Endothelial cell of umbilical vein (primary cell): ENCODE measurements at regions not wholly inside any gene's neighbourhood (a gene's known extent, or its start where the extent isn't known, plus 50 kb on each side); places are given as distances from the start of the nearest gene placed in this dataset.

ENCODE experiments used
- BruUV-seq: library from RNA; stranded (reverse); fragments of 400-500 nt; replicated peaks from 2 replicates; lab custom pipeline; 2021; lab: Mats Ljungman, UMichigan
- CTCF ChIA-PET: fragments of 300-600, 350-600 bp; sonication (Branson Sonifier 250); formaldehyde crosslinking; loops from one replicate; lab custom pipeline; 2021; ENCODE audit warnings: antibody characterized with exemption, inconsistent platforms; lab: Charles Lee
- POLR2A ChIA-PET: fragments of 300-600, 350-600 bp; sonication (Branson Sonifier 250); formaldehyde crosslinking; loops from one replicate; lab custom pipeline; 2021; ENCODE audit warnings: antibody characterized with exemption, inconsistent platforms; lab: Charles Lee
- DNase-seq: peaks from one replicate; pipeline ENCODE4 v3.0.0-alpha.2; 2011; ENCODE audit warnings: low read depth, low spot score
- FAIRE-seq: peaks from 2 replicates; lab custom pipeline; 2011; peaks lifted over from hg19 to GRCh38; lab: Jason Lieb, UNC
- H2AFZ ChIP-seq: 2 replicates; pipeline ENCODE4 v1.6.0; 2012; ENCODE audit warnings: low read depth, low read length, control low read depth, inconsistent platforms
- H3K27ac ChIP-seq: 2 replicates; pipeline ENCODE4 v1.5.1; 2011; ENCODE audit warnings: low read depth, mild to moderate bottlenecking, control low read depth, low read length, moderate library complexity; ENCODE audit not compliant: insufficient read depth
- H3K27me3 ChIP-seq, 2 experiments: 2 replicates each; pipeline versions ENCODE4 v1.6.0 to v1.6.1; 2011; ENCODE audit warnings: low read length in 2 of 2, mixed read lengths in 1 of 2; ENCODE audit not compliant: control insufficient read depth in 2 of 2, insufficient read depth in 2 of 2
- H3K36me3 ChIP-seq, 2 experiments: 2 replicates in 1 of 2; 3 replicates in 1 of 2; pipeline ENCODE4 v1.5.1; 2011; ENCODE audit warnings: low read length in 2 of 2, mild to moderate bottlenecking in 1 of 2, moderate library complexity in 1 of 2; ENCODE audit not compliant: control insufficient read depth in 2 of 2, insufficient read depth in 2 of 2; ENCODE audit errors: extremely low read depth in 1 of 2
- H3K4me1 ChIP-seq: 3 replicates; pipeline ENCODE4 v1.5.1; 2011; ENCODE audit warnings: mild to moderate bottlenecking, low read length; ENCODE audit not compliant: control insufficient read depth, insufficient read depth; ENCODE audit errors: extremely low read depth
- H3K4me2 ChIP-seq: 2 replicates; pipeline ENCODE4 v1.6.1; 2011; ENCODE audit warnings: low read length, control low read depth, mixed read lengths; ENCODE audit not compliant: insufficient read depth
- H3K4me3 ChIP-seq, 3 experiments: fragments of 200-600 bp in 1 of 3; sonication (generic), shearing (Covaris generic) in 1 of 3; replicated peaks in 1 of 3; 2 replicates each; pipeline ENCODE4 v1.5.1; 2011 to 2016; ENCODE audit warnings: control low read depth in 3 of 3, low read length in 3 of 3, mild to moderate bottlenecking in 2 of 3, inconsistent platforms in 1 of 3, low read depth in 1 of 3, moderate library complexity in 1 of 3; ENCODE audit not compliant: insufficient read depth in 1 of 3
- H3K79me2 ChIP-seq: 2 replicates; pipeline ENCODE4 v1.6.0; 2012; ENCODE audit warnings: low read length, inconsistent platforms; ENCODE audit not compliant: control insufficient read depth, insufficient read depth
- H3K9ac ChIP-seq: replicated peaks from 2 replicates; pipeline ENCODE3; 2011; ENCODE audit warnings: low read length, control low read depth; ENCODE audit not compliant: insufficient read depth; ENCODE audit errors: extremely low read depth
- H3K9me1 ChIP-seq: replicated peaks from 3 replicates; pipeline ENCODE4 v1.6.0; 2011; ENCODE audit warnings: mild to moderate bottlenecking, low read length; ENCODE audit not compliant: control insufficient read depth, insufficient read depth; ENCODE audit errors: extremely low read depth
- H3K9me3 ChIP-seq: replicated peaks from 2 replicates; pipeline ENCODE4 v1.5.1; 2012; ENCODE audit warnings: low read length, inconsistent platforms; ENCODE audit not compliant: control insufficient read depth, insufficient read depth
- H4K20me1 ChIP-seq: replicated peaks from 2 replicates; pipeline ENCODE3; 2011; ENCODE audit warnings: mild to moderate bottlenecking, low read length; ENCODE audit not compliant: control insufficient read depth, insufficient read depth; ENCODE audit errors: extremely low read depth
- CTCF ChIP-seq, 2 donors: IDR thresholded peaks; 1 replicate in 1 of 2; 2 replicates in 1 of 2; pipeline ENCODE4 v1.5.1; 2011; ENCODE audit warnings: low read length in 2 of 2, mild to moderate bottlenecking in 2 of 2, moderate library complexity in 2 of 2, control low read depth in 1 of 2, inconsistent platforms in 1 of 2, low read depth in 1 of 2; ENCODE audit not compliant: insufficient read depth in 1 of 2; ENCODE audit errors: extremely low read depth in 1 of 2
- EZH2 ChIP-seq: IDR thresholded peaks from 2 replicates; pipeline ENCODE4 v1.6.1; 2012; ENCODE audit warnings: borderline replicate concordance, low read depth, mild to moderate bottlenecking, moderate library complexity, low read length, inconsistent platforms; ENCODE audit not compliant: severe bottlenecking
- FOS ChIP-seq: IDR thresholded peaks from 2 replicates; pipeline ENCODE4 v1.6.1; 2011; ENCODE audit warnings: mild to moderate bottlenecking, low read length, moderate library complexity, borderline replicate concordance; ENCODE audit not compliant: insufficient read depth
- GATA2 ChIP-seq: IDR thresholded peaks from 2 replicates; pipeline ENCODE4 v1.7.0; 2011; ENCODE audit warnings: low read depth, mild to moderate bottlenecking, moderate library complexity, mixed read lengths, low read length; ENCODE audit not compliant: insufficient read length, insufficient read depth
- JUN ChIP-seq: IDR thresholded peaks from 2 replicates; pipeline ENCODE4 v1.6.1; 2011; ENCODE audit warnings: borderline replicate concordance, low read depth; ENCODE audit not compliant: insufficient read length, insufficient read depth
- MAX ChIP-seq: IDR thresholded peaks from 2 replicates; pipeline ENCODE4 v1.6.1; 2011; ENCODE audit not compliant: insufficient read depth, insufficient read length
- MYC ChIP-seq: IDR thresholded peaks from one replicate; pipeline ENCODE4 v1.6.1; 2011; ENCODE audit warnings: mild to moderate bottlenecking, low read depth, low read length
- POLR2A ChIP-seq: IDR thresholded peaks from 2 replicates; pipeline ENCODE4 v1.6.1; 2012; ENCODE audit warnings: low read depth, mild to moderate bottlenecking, control low read depth, low read length
- POLR2AphosphoS5 ChIP-seq: IDR thresholded peaks from 2 replicates; pipeline ENCODE4 v1.6.1; 2012; ENCODE audit warnings: low read depth, mild to moderate bottlenecking, control low read depth, low read length, moderate library complexity; ENCODE audit not compliant: insufficient read depth
- dilution Hi-C: fragments of 300-500 bp; cut with MboI; formaldehyde crosslinking; loops from one replicate; pipeline ENCODE4 v1.15.0; 2019; ENCODE audit warnings: low sequenced_read_pairs; ENCODE audit not compliant: extremely low pct_ligation_motif_present
- intact Hi-C: fragments of 100-400 bp; cut with micrococcal nuclease; formaldehyde crosslinking; loops from one replicate; pipeline ENCODE4 v1.10.0; 2022

- Histone ChIP-seq H3K27ac (no peak overlapping the region), H3K9me3 (peaks cover 5% of the 10 kb centered on the region), H3K36me3 (no peaks in the 10 kb centered on the region), H3K27me3 (no peaks in the 10 kb centered on the region), H2AFZ (no peak overlapping the region), H3K4me3 (no peak overlapping the region), H3K9ac (no peak overlapping the region), H3K79me2 (no peaks in the 10 kb centered on the region), H3K4me2 (no peak overlapping the region), H4K20me1 (no peaks in the 10 kb centered on the region), H3K9me1 (no peaks in the 10 kb centered on the region), H3K4me1 (no peaks in the 10 kb centered on the region)
- BruUV-seq: no TSS peak
- intact Hi-C loops: no loop called here
- dilution Hi-C loops: no loop called here
- ChIA-PET CTCF (no interaction called here), POLR2A (no interaction called here)
- TF ChIP-seq FOS (no peak), POLR2AphosphoS5 (no peak), EZH2 (no peak), POLR2A (no peak)
- no peak for DNase-seq
- FAIRE-seq: no peak
Observed at GRCh38 chr4:182018691-182019090, 224.5 kb upstream of the TENM3 start.

- FAIRE-seq: no peak
- Histone ChIP-seq H3K9me3 (peaks cover 5% of the 10 kb centered on the region), H3K27ac (no peak overlapping the region), H3K4me2 (no peak overlapping the region), H3K27me3 (no peaks in the 10 kb centered on the region), H4K20me1 (no peaks in the 10 kb centered on the region), H3K36me3 (no peaks in the 10 kb centered on the region), H2AFZ (no peak overlapping the region), H3K9ac (no peak overlapping the region), H3K4me3 (no peak overlapping the region), H3K79me2 (no peaks in the 10 kb centered on the region), H3K4me1 (no peaks in the 10 kb centered on the region), H3K9me1 (no peaks in the 10 kb centered on the region)
- TF ChIP-seq GATA2: no peak
- TF ChIP-seq CTCF (IDR thresholded peaks at IDR 0.05; ENCODE audit: extremely low read depth in 1 of 2, insufficient read depth in 1 of 2, low read depth in 1 of 2, low read length in 2 of 2): no peak
- no peak for TF ChIP-seq FOS
- no peak for TF ChIP-seq MAX
- no peak for TF ChIP-seq EZH2
- TF ChIP-seq MYC: no peak
- no peak for TF ChIP-seq POLR2A
- TF ChIP-seq JUN: no peak
- no peak for TF ChIP-seq POLR2AphosphoS5
- dilution Hi-C loops: no loop called here
- ChIA-PET POLR2A (no interaction called here), CTCF (no interaction called here)
- DNase-seq: no peak
- BruUV-seq: no TSS peak
- intact Hi-C loops: no loop called here
Observed at GRCh38 chr4:182019148-182019652, 224.0 kb upstream of the TENM3 start.
